Panc1 (cell line): ENCODE measurements at regions not wholly inside any gene's neighbourhood (a gene's known extent, or its start where the extent isn't known, plus 50 kb on each side); places are given as distances from the start of the nearest gene placed in this dataset.

ENCODE experiments used
- ATAC-seq: fragments of 200-7000 bp; cut with Tn5 transposase; 2 replicates; pipeline ENCODE4 v1.9.1; 2020; ENCODE audit warnings: mild to moderate bottlenecking, moderate library complexity
- BruUV-seq: library from RNA; stranded (reverse); fragments of 400-500 nt; replicated peaks from 2 replicates; lab custom pipeline; 2021; lab: Mats Ljungman, UMichigan
- CTCF ChIA-PET: fragments of 300-600 bp; sonication (Branson Sonifier 250); formaldehyde crosslinking; loops from one replicate; lab custom pipeline; 2022; ENCODE audit warnings: antibody characterized with exemption; lab: Charles Lee
- POLR2A ChIA-PET: fragments of 300-600 bp; sonication (Branson Sonifier 250); formaldehyde crosslinking; loops from one replicate; lab custom pipeline; 2022; ENCODE audit warnings: antibody characterized with exemption; lab: Charles Lee
- DNase-seq: peaks from one replicate; pipeline ENCODE4 v3.0.0-alpha.2; 2010; ENCODE audit warnings: low read depth, low spot score
- H3K27ac ChIP-seq: 2 replicates; pipeline ENCODE4 v1.5.1; 2011; ENCODE audit warnings: mild to moderate bottlenecking, low read length, inconsistent platforms
- H3K27me3 ChIP-seq: fragments of 200-500 bp; sonication (Bioruptor generic); 2 replicates; pipeline ENCODE4 v1.6.0; 2014; ENCODE audit warnings: low read length, inconsistent platforms; ENCODE audit not compliant: control insufficient read depth, insufficient read depth
- H3K36me3 ChIP-seq: fragments of 200-500 bp; sonication (Bioruptor generic); 2 replicates; pipeline ENCODE4 v1.5.1; 2014; ENCODE audit warnings: inconsistent platforms, mild to moderate bottlenecking, low read length, moderate library complexity; ENCODE audit not compliant: control insufficient read depth, insufficient read depth
- H3K4me1 ChIP-seq: 2 replicates; pipeline ENCODE4 v1.5.1; 2011; ENCODE audit warnings: inconsistent platforms, mild to moderate bottlenecking, low read length, moderate library complexity; ENCODE audit not compliant: control insufficient read depth, insufficient read depth
- H3K4me3 ChIP-seq, 2 experiments: 2 replicates each; pipeline ENCODE4 v1.5.1; 2011 to 2012; ENCODE audit warnings: low read depth in 2 of 2, low read length in 2 of 2, mild to moderate bottlenecking in 2 of 2, inconsistent platforms in 1 of 2, moderate library complexity in 1 of 2
- H3K9me3 ChIP-seq: fragments of 200-500 bp; sonication (Bioruptor generic); 2 replicates; pipeline ENCODE4 v1.5.1; 2014; ENCODE audit warnings: low read depth, mild to moderate bottlenecking, inconsistent platforms, low read length, moderate library complexity; ENCODE audit not compliant: control insufficient read depth, insufficient read depth
- POLR2AphosphoS5 ChIP-seq: IDR thresholded peaks from 2 replicates; pipeline ENCODE4 v1.6.1; 2012; ENCODE audit warnings: mild to moderate bottlenecking, low read depth, low read length, moderate library complexity
- REST ChIP-seq, 2 experiments: IDR thresholded peaks; 2 replicates each; pipeline ENCODE4 v1.6.1; 2011 to 2012; ENCODE audit warnings: low read depth in 2 of 2, control low read depth in 1 of 2, low read length in 1 of 2, mild to moderate bottlenecking in 1 of 2, moderate library complexity in 1 of 2; ENCODE audit not compliant: insufficient read depth in 1 of 2
- SIN3A ChIP-seq: IDR thresholded peaks from 2 replicates; pipeline ENCODE4 v1.6.1; 2012; ENCODE audit warnings: low read depth, mild to moderate bottlenecking, low read length, moderate library complexity, borderline replicate concordance; ENCODE audit not compliant: insufficient read depth
- TCF7L2 ChIP-seq: IDR thresholded peaks from 2 replicates; pipeline ENCODE4 v1.6.1; 2011; ENCODE audit warnings: mild to moderate bottlenecking, low read depth, low read length, inconsistent platforms
- in situ Hi-C: cut with HindIII; loops from 2 replicates; pipeline ENCODE4 v1.10.0; 2016; ENCODE audit warnings: low sequenced_read_pairs, low pct_unique_long_range_greater_than_20kb
- intact Hi-C: fragments of 100-400 bp; cut with micrococcal nuclease; formaldehyde crosslinking; loops from one replicate; pipeline ENCODE4 v1.10.0; 2022; ENCODE audit not compliant: unreplicated experiment
- TF ChIP-seq, protein P1 (sequence below): fragments of 450-650 bp; IDR thresholded peaks from 2 replicates; pipeline ENCODE4 v1.5.1; 2017; ENCODE audit warnings: mild to moderate bottlenecking

GRCh38 chr6:40848038-40848437 lies 191.0 kb downstream of the UNC5CL start:
- TF ChIP-seq REST (IDR thresholded peaks at IDR 0.05; ENCODE audit: insufficient read depth in 1 of 2, low read depth in 2 of 2, low read length in 1 of 2) (no peak), POLR2AphosphoS5 (no peak), TCF7L2 (no peak), SIN3A (no peak)
- TF ChIP-seq, protein P1, sequence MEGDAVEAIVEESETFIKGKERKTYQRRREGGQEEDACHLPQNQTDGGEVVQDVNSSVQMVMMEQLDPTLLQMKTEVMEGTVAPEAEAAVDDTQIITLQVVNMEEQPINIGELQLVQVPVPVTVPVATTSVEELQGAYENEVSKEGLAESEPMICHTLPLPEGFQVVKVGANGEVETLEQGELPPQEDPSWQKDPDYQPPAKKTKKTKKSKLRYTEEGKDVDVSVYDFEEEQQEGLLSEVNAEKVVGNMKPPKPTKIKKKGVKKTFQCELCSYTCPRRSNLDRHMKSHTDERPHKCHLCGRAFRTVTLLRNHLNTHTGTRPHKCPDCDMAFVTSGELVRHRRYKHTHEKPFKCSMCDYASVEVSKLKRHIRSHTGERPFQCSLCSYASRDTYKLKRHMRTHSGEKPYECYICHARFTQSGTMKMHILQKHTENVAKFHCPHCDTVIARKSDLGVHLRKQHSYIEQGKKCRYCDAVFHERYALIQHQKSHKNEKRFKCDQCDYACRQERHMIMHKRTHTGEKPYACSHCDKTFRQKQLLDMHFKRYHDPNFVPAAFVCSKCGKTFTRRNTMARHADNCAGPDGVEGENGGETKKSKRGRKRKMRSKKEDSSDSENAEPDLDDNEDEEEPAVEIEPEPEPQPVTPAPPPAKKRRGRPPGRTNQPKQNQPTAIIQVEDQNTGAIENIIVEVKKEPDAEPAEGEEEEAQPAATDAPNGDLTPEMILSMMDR, result no peak
- DNase-seq, result no peak
- Histone ChIP-seq H3K27ac (peak overlapping the region; percentile 12; the same call in 1 of the 2 replicates), H3K27me3 (0 out of 2 replicates have a peak, but pooled peaks cover 3% of the 10 kb centered on the region), H3K4me1 (no peaks in the 10 kb centered on the region), H3K9me3 (no peaks in the 10 kb centered on the region), H3K36me3 (no peaks in the 10 kb centered on the region), H3K4me3 (no peak overlapping the region)
- in situ Hi-C loops (no loop called here), intact Hi-C loops (loop anchor here (10.0 kb wide), 1 partner anchor 523 kb away; no protein-coding TSS in a partner anchor)
- BruUV-seq, result no TSS peak
- ChIA-PET POLR2A (interaction anchor here (0.6 kb wide), 1 partner anchor 218 kb away, joined by 4 read pairs; no protein-coding TSS in a partner anchor), CTCF (interaction anchor here (0.6 kb wide), 1 partner anchor 211 kb away, joined by 3 read pairs; no protein-coding TSS in a partner anchor)
- ATAC-seq, result peak; percentile 56; the same call in 1 of the 2 replicates

- H3K27me3 ChIP-seq, result peaks cover 13% of the 10 kb centered on the region
- TF ChIP-seq, protein P1, result peak; percentile 78
- TF ChIP-seq REST (IDR thresholded peaks at IDR 0.05; ENCODE audit: insufficient read depth in 1 of 2, low read depth in 2 of 2, low read length in 1 of 2), result no peak
- TF ChIP-seq SIN3A, result no peak
- no peak overlapping the region for H3K4me3 ChIP-seq
- ChIA-PET CTCF (no interaction called here), POLR2A (no interaction called here)
- DNase-seq, result peak; percentile 20
- H3K4me1 ChIP-seq, result no peaks in the 10 kb centered on the region
- no TSS peak for BruUV-seq
- ATAC-seq, result peak; percentile 86
- peak overlapping the region; percentile 32; the same call in 1 of the 2 replicates for H3K27ac ChIP-seq
- intact Hi-C loops, result loop anchor here (10.0 kb wide), 1 partner anchor 521 kb away; no protein-coding TSS in a partner anchor
- in situ Hi-C loops, result no loop called here
- no peaks in the 10 kb centered on the region for H3K9me3 ChIP-seq
- no peaks in the 10 kb centered on the region for H3K36me3 ChIP-seq
These were observed 193.5 kb downstream of the UNC5CL start for GRCh38 chr6:40845553-40845952.
